Activated CD8-positive, alpha-beta memory T cell treated with anti-CD3 and anti-CD28 coated beads for 48 hours (primary cell): ENCODE measurements at regions not wholly inside any gene's neighbourhood (a gene's known extent, or its start where the extent isn't known, plus 50 kb on each side); places are given as distances from the start of the nearest gene placed in this dataset.

Source experiments
- DNase-seq, 3 experiments: peaks; one replicate each; pipeline ENCODE4 v3.0.0-alpha.2; 2020; ENCODE audit warnings: low read depth in 2 of 3, low spot score in 2 of 3

DNA sequence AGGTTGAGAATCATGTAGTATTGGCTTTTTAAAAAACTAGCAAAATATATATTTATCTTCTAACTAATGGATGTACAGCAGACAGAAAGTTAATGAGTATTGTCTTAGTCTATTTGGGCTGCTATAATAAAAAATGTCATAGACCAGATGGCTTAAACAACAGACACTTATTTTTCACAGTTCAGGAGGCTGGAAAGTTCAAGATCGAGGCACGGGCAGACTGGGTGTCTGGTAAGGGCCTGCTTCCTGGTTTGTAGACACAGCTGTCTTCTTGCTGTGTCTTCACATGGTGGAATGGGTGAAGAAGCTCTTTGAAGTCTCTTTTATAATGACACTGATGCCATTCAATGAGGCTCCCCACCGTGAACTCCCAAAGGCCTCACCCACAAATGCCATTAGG, 70.1 kb upstream of the KRR1 start:
- no peak for DNase-seq

DNA sequence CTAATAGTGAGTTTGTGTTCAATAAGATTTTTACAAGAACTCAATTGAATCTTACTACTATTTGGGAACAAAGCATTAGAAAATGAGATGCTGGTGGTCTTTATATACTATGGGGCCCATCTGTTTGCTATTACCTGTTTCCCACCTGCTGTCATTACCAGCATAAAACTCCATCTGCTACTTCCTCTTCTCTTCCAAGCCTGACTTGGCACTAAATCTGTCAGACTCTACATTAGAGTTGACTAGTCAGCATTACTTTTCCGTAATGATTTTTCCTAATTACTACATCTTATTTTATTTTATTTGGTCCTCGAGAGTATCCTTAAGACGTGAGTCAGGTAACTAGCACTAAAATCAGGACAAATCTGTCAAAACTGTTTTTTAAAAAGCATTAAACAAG, 68.1 kb upstream of the KRR1 start:
- no peak for DNase-seq

DNA sequence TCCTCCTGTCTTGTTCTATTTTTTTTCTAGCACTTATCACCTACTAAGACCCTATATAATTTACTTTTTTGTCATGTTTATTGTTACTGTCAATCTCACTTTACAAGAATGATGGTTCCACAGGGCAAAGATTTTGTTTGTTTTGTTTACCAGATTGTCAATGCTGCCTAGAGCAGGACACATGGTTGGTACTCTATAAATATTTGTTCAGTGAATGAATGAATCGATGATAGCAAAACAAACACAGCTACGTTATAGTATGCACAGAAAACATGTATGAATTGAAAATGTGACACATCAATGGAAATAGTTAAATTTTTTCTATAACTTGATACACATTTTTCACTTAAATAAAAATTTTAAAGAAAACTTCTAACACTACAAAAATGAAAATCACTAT, 67.1 kb upstream of the KRR1 start:
- no peak for DNase-seq

DNA sequence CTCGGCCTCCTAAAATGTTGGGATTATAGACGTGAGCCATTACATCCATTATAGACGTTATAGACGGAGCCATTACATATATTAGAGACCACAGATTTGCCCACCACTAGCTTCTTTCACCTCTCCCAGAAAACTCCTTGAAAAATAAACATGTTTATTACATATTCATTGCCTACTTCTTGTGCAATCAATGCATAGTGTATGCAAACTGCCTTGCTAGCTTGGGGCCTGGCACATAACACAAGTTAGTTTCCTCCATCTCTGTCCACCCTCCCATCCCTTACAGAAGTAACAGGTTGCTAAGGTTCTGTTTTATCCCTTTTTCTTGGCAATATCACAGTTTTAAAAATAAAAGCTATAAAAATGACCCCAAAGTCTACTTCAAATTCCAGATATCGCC, 66.4 kb upstream of the KRR1 start:
- DNase-seq: no peak

DNA sequence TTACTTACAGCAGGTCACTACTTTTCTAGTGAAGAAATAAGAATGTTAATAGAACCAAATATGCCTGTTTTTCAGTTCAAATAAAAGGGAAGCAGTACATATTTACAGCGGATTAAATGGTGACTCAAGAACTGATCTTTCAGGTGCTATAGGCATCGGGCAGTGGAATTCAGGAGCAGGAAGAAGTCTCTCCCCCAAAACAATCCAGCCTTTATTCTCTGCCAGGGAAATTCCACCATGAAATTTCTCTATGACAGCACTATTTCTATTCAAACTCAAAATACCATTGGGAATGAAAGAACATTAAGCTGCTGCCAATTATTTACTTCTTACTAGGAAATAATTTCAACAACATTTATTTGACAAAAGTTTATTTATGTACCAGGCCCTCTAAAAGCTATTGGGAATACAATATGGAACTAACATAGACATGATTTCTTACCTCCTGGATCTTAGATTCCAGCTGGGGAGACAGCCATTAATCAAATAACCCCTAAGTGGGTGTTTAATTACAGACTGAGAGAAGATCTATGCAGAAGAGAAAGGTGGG, 60.3 kb upstream of the KRR1 start:
- no peak for DNase-seq

DNA sequence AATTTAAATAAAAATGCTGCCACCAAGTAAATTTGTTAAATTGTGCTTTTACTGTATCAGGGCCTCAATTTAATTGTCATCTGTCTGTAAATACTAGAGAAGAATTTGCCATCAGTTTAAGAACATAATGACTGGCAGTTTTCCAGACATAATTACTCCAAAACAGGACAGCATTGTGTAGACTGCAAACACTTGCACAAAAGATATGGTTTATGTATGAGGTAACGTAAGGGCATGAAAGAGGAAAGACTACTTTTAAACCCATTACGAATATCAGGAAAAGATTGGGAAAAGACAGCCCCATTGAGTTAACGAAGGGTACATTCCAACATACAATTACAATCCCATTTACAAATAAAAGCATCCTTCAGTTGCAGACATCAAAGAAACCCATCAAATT, 59.8 kb upstream of the KRR1 start:
- no peak for DNase-seq

DNA sequence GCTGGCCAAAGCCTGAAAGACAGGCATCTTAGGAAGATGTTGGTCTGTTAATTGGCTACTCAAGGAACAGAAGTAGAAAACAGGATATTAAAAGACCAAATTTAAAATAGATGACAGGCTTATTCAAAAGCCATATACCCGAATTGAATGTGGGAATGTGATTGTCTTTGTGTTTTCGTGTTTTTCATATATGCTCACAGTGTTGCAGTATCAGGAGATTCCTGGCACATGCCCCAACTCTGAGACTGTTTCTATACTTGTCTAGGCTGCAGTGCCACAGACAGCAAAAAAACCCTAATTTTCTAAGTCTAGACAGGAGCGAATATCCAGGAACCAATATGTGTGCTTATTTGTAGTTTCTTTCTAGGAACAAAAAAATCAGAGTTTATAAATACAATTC, 57.4 kb upstream of the KRR1 start:
- no peak for DNase-seq

DNA sequence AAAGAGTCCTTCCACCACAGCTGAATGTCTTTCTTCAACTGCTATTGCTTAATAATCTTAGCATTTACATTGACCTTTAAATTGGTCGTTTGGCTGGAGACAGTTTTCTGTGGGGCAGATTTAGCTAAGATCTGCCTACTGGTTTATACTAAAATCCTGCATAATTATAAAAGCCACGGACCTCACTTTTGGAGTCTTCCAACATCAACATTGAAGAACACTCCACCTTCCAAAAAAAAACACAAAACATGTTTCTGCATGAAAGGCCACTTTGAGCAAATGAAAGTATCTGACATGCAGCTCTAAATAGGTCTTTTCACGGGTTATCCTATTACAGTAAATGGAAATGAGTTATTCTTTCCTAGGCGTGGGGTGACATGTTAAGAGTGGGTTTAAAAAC, 57.0 kb upstream of the KRR1 start:
- no peak for DNase-seq

DNA sequence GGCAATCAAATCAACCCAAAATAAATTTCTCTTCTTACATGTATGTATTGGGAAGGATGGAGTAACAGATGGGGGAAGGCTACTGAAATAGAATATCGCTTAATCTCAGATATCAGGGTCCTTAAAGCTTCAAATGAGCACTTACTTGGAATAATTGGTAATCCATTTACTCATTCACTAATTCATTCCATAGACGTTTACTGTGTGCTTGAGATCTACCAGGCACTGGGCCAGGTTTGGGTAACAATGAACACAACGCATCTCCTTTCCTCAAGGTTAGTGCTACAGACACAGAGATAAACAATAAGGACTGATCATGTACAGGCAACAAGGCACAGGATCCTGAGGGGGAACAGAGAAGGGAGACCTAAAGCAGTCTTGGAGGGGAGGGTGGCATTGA, 54.4 kb upstream of the KRR1 start:
- DNase-seq: no peak

DNA sequence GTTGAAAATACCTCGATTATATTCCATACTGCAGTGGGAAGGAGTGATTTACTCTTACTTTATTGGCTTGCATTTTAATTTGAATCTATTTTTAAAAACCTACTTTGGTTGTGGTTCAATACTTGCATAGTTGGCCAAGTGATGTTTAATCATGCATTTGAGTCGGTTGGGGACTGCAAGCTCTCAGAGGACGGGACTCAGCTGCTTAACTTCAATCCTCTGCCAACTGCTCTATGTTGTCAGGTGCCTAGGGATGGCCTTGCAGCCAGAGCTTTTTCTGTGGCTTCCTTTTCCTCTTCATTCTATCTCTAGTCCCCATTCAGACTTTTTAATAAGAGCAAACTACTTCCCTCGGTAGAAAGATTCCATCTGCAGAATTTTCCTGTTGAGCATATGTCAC, 53.4 kb upstream of the KRR1 start:
- no peak for DNase-seq

DNA sequence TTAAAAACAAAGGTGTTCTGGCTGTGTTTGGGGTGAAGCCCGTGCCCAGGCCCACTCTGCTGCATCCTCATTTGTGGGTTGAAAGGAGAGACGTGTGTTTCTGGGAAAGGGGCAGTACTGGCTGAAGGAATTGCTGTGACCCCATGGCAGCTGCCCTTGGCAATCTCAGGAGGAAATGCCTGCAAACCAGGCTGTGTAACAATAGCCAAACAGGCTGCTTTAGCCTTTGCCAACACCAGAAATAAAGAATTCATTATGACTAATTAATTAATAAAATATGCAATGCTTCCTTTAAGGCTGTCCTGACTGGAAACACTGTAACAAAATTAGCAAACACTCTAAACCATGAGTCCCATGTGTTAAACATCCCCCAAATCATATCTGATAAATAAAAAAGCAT, 53.0 kb upstream of the KRR1 start:
- DNase-seq: no peak

DNA sequence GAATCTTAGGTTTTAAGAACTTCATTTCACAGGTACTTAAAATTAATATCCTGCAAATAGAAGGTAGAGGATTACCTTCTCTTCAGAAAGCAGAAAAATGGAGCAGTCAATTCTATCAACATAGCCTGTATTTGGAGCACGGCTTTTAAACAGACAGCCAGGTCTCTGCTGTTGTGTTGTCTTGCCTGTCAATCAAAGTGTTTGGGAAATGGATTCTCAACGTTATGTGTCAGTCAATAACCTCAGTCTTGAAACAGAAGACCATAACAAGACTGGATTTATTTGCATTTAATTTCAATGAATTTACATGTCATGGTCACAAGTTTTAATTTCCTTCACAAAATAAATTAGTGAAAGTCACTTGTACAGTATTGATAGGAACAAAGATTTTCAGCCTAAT, 51.9 kb upstream of the KRR1 start:
- DNase-seq: no peak

DNA sequence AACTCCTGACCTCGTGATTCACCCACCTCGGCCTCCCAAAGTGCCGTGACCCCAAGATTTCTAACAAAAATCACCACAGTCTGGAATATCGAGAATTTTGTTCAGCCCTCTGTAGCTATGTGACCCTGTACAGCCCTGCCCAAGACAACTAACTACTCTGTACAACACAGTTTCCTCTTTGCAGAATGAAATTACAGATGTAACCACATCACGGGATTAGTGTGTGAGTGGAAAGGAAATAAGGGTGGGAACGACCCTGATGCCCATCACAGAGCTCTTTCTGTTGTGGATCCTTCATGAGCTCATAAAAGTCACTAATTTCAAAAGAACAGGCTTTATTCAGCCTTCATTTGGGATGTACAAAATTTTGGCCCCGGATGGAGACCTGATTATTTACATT, 50.5 kb upstream of the KRR1 start:
- DNase-seq: no peak
